Fibroblast of mammary gland (primary cell): ENCODE measurements at regions not wholly inside any gene's neighbourhood (a gene's known extent, or its start where the extent isn't known, plus 50 kb on each side); places are given as distances from the start of the nearest gene placed in this dataset.
A peak's percentile ranks its signal among the peaks of the same experiment; 100 is the strongest.

Source experiments
- DNase-seq: peaks from one replicate; pipeline ENCODE4 v3.0.0-alpha.2; 2010; ENCODE audit warnings: low read depth
- H3K4me3 ChIP-seq: 2 replicates; pipeline ENCODE4 v1.5.1; 2011; ENCODE audit warnings: low read depth, mild to moderate bottlenecking, low read length, moderate library complexity; ENCODE audit not compliant: control insufficient read depth
- CTCF ChIP-seq: conservative IDR thresholded peaks from 2 replicates; pipeline ENCODE4 v1.5.1; 2011; ENCODE audit warnings: low read depth, low read length, inconsistent platforms; ENCODE audit not compliant: control insufficient read depth, insufficient read depth

GRCh38 chr2:184119989-184120800 lies 478.1 kb upstream of the ZNF804A start:
- H3K4me3 ChIP-seq: no peak overlapping the region
- peak; percentile 6 for DNase-seq
- TF ChIP-seq CTCF: no peak

- DNase-seq: no peak
- no peak for TF ChIP-seq CTCF
- no peak overlapping the region for H3K4me3 ChIP-seq
Measured at GRCh38 chr2:184125867-184126266, 472.5 kb upstream of the ZNF804A start.

GRCh38 chr2:184129073-184129472 lies 469.3 kb upstream of the ZNF804A start:
- no peak for DNase-seq
- TF ChIP-seq CTCF: no peak
- no peak overlapping the region for H3K4me3 ChIP-seq

- DNase-seq: no peak
- no peak for TF ChIP-seq CTCF
- H3K4me3 ChIP-seq: no peak overlapping the region
Measured at GRCh38 chr2:184137955-184138354, 460.4 kb upstream of the ZNF804A start.

- no peak for DNase-seq
- H3K4me3 ChIP-seq: no peak overlapping the region
- TF ChIP-seq CTCF: no peak
Measured at GRCh38 chr2:184141866-184142265, 456.5 kb upstream of the ZNF804A start.

GRCh38 chr2:184154438-184154837 lies 443.9 kb upstream of the ZNF804A start:
- H3K4me3 ChIP-seq: no peak overlapping the region
- TF ChIP-seq CTCF: no peak
- peak; percentile 18 for DNase-seq
